NCI-H1105 (cell line): ENCODE measurements at regions not wholly inside any gene's neighbourhood (a gene's known extent, or its start where the extent isn't known, plus 50 kb on each side); places are given as distances from the start of the nearest gene placed in this dataset.

ENCODE experiments used
- DNase-seq: peaks from one replicate; lab custom pipeline; 2025; lab: John Stamatoyannopoulos, UW

- no peak for DNase-seq
Observed at GRCh38 chr3:34972481-34972880, 666.8 kb upstream of the ARPP21 start.

- DNase-seq, result no peak
Observed at GRCh38 chr3:34973586-34973985, 665.7 kb upstream of the ARPP21 start.

GRCh38 chr3:34983631-34984030, 655.7 kb upstream of the ARPP21 start:
- DNase-seq, result no peak

GRCh38 chr3:34988296-34988695, 651.0 kb upstream of the ARPP21 start:
- no peak for DNase-seq

GRCh38 chr3:34995796-34996430, 643.4 kb upstream of the ARPP21 start:
- no peak for DNase-seq

GRCh38 chr3:34998902-34999301, 640.4 kb upstream of the ARPP21 start:
- DNase-seq, result no peak

- DNase-seq, result no peak
Observed at GRCh38 chr3:35012214-35012613, 627.1 kb upstream of the ARPP21 start.

- no peak for DNase-seq
Observed at GRCh38 chr3:35028157-35028556, 611.2 kb upstream of the ARPP21 start.

GRCh38 chr3:35042210-35042991, 596.9 kb upstream of the ARPP21 start:
- peak; percentile 76 for DNase-seq

- DNase-seq, result no peak
Observed at GRCh38 chr3:35043040-35043439, 596.3 kb upstream of the ARPP21 start.

GRCh38 chr3:35044190-35044589, 595.1 kb upstream of the ARPP21 start:
- no peak for DNase-seq

GRCh38 chr3:35045118-35045517, 594.2 kb upstream of the ARPP21 start:
- DNase-seq, result no peak

GRCh38 chr3:35064761-35065160, 574.6 kb upstream of the ARPP21 start:
- no peak for DNase-seq

GRCh38 chr3:35065891-35066290, 573.4 kb upstream of the ARPP21 start:
- no peak for DNase-seq

GRCh38 chr3:35067750-35068149, 571.6 kb upstream of the ARPP21 start:
- no peak for DNase-seq

GRCh38 chr3:35070088-35070487, 569.2 kb upstream of the ARPP21 start:
- DNase-seq, result no peak

- DNase-seq, result no peak
Observed at GRCh38 chr3:35071772-35072171, 567.6 kb upstream of the ARPP21 start.

- no peak for DNase-seq
Observed at GRCh38 chr3:35078780-35079179, 560.5 kb upstream of the ARPP21 start.

- DNase-seq, result no peak
Observed at GRCh38 chr3:35079403-35079802, 559.9 kb upstream of the ARPP21 start.

- DNase-seq, result no peak
Observed at GRCh38 chr3:35081899-35082298, 557.4 kb upstream of the ARPP21 start.

GRCh38 chr3:35088943-35089342, 550.4 kb upstream of the ARPP21 start:
- DNase-seq, result peak; percentile 16

GRCh38 chr3:35114686-35115085, 524.6 kb upstream of the ARPP21 start:
- DNase-seq, result no peak

- DNase-seq, result no peak
Observed at GRCh38 chr3:35120026-35120425, 519.3 kb upstream of the ARPP21 start.

- no peak for DNase-seq
Observed at GRCh38 chr3:35137612-35138011, 501.7 kb upstream of the ARPP21 start.
